Karpas-422 (cell line): ENCODE measurements at regions not wholly inside any gene's neighbourhood (a gene's known extent, or its start where the extent isn't known, plus 50 kb on each side); places are given as distances from the start of the nearest gene placed in this dataset.

ENCODE experiments used
- DNase-seq: peaks from one replicate; pipeline ENCODE4 v3.0.0-alpha.2; 2015
- H2AFZ ChIP-seq: fragments of 200-600 bp; sonication (generic); 2 replicates; pipeline ENCODE4 v1.6.1; 2014; ENCODE audit warnings: antibody characterized with exemption, low read length, mixed read lengths
- H3K27ac ChIP-seq: fragments of 200-600 bp; sonication (generic); 2 replicates; pipeline ENCODE4 v1.5.1; 2014; ENCODE audit warnings: mild to moderate bottlenecking, low read length, moderate library complexity
- H3K27me3 ChIP-seq: fragments of 200-600 bp; sonication (generic); 2 replicates; pipeline ENCODE4 v1.6.1; 2014; ENCODE audit warnings: low read length, mixed read lengths
- H3K36me3 ChIP-seq: fragments of 200-600 bp; sonication (generic); 2 replicates; pipeline ENCODE4 v1.6.1; 2014; ENCODE audit warnings: low read length, mixed read lengths; ENCODE audit not compliant: insufficient read depth
- H3K4me1 ChIP-seq: fragments of 200-600 bp; sonication (generic); 2 replicates; pipeline ENCODE4 v1.6.1; 2014; ENCODE audit warnings: mild to moderate bottlenecking, low read length, mixed read lengths
- H3K4me2 ChIP-seq: fragments of 200-600 bp; sonication (generic); 2 replicates; pipeline ENCODE4 v1.6.1; 2014; ENCODE audit warnings: low read length, low read depth, mild to moderate bottlenecking; ENCODE audit not compliant: poor library complexity, severe bottlenecking
- H3K4me3 ChIP-seq: fragments of 200-600 bp; sonication (generic); 2 replicates; pipeline ENCODE4 v1.5.1; 2014; ENCODE audit warnings: mild to moderate bottlenecking, antibody characterized with exemption, low read length, mixed read lengths
- H3K79me2 ChIP-seq: fragments of 200-600 bp; sonication (generic); 2 replicates; pipeline ENCODE4 v1.6.1; 2014; ENCODE audit warnings: mild to moderate bottlenecking, low read length, mixed read lengths
- H3K9ac ChIP-seq: fragments of 200-600 bp; sonication (generic); 2 replicates; pipeline ENCODE4 v1.6.0; 2014; ENCODE audit warnings: low read length
- H3K9me2 ChIP-seq: fragments of 200-600 bp; sonication (generic), shearing (Covaris generic); replicated peaks from 2 replicates; pipeline ENCODE4 v1.6.0; 2014; ENCODE audit warnings: mild to moderate bottlenecking, low read length, moderate library complexity; ENCODE audit not compliant: insufficient read depth
- H3K9me3 ChIP-seq: fragments of 300-700, 200-600 bp; sonication (generic); 2 replicates; pipeline ENCODE4 v1.6.1; 2014; ENCODE audit warnings: low read length, mixed read lengths
- H4K20me1 ChIP-seq: fragments of 200-600 bp; sonication (generic); 2 replicates; pipeline ENCODE4 v1.6.1; 2014; ENCODE audit warnings: mild to moderate bottlenecking, antibody characterized with exemption, low read length, low read depth; ENCODE audit not compliant: insufficient read depth

- Histone ChIP-seq H3K9ac (no peak overlapping the region), H3K4me2 (no peak overlapping the region), H3K79me2 (no peaks in the 10 kb centered on the region), H3K36me3 (no peaks in the 10 kb centered on the region), H2AFZ (no peak overlapping the region), H3K4me3 (no peak overlapping the region), H3K27me3 (no peaks in the 10 kb centered on the region), H4K20me1 (no peaks in the 10 kb centered on the region), H3K9me2 (no peaks in the 10 kb centered on the region), H3K9me3 (no peaks in the 10 kb centered on the region), H3K27ac (no peak overlapping the region), H3K4me1 (no peaks in the 10 kb centered on the region)
- no peak for DNase-seq
These were observed 275.2 kb downstream of the TRIML1 start for GRCh38 chr4:188414441-188414840.

DNA sequence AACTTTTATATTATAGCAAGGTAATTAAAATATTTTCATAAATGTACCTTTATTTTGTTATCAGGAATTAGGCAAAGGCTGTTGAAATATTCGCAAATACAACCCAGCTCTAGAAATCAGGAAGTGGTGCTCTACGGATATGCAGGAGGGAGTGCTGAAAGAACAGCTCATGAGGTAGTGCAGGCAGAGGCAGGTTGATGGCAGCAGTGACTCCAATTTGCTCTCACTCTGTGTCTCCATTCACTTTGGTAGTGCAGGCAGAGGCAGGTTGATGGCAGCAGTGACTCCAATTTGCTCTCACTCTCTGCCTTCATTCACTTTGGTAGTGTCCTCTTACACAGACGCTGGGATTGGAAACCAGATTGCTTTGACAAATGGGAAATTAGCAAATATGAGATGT is 277.9 kb downstream of the TRIML1 start:
- Histone ChIP-seq H3K27ac (no peak overlapping the region), H3K4me2 (no peak overlapping the region), H4K20me1 (no peaks in the 10 kb centered on the region), H2AFZ (no peak overlapping the region), H3K9me3 (no peaks in the 10 kb centered on the region), H3K4me3 (no peak overlapping the region), H3K4me1 (no peaks in the 10 kb centered on the region), H3K9ac (no peak overlapping the region), H3K9me2 (no peaks in the 10 kb centered on the region), H3K27me3 (no peaks in the 10 kb centered on the region), H3K36me3 (no peaks in the 10 kb centered on the region), H3K79me2 (no peaks in the 10 kb centered on the region)
- peak; percentile 44 for DNase-seq

GRCh38 chr4:188423039-188423438 is 283.8 kb downstream of the TRIML1 start:
- Histone ChIP-seq H3K4me3 (no peak overlapping the region), H3K27ac (no peak overlapping the region), H3K9me2 (no peaks in the 10 kb centered on the region), H3K79me2 (no peaks in the 10 kb centered on the region), H3K27me3 (no peaks in the 10 kb centered on the region), H2AFZ (no peak overlapping the region), H3K9me3 (no peaks in the 10 kb centered on the region), H4K20me1 (no peaks in the 10 kb centered on the region), H3K36me3 (no peaks in the 10 kb centered on the region), H3K4me2 (no peak overlapping the region), H3K4me1 (no peaks in the 10 kb centered on the region), H3K9ac (no peak overlapping the region)
- no peak for DNase-seq

GRCh38 chr4:188428935-188429334 is 289.7 kb downstream of the TRIML1 start:
- no peak overlapping the region for H3K9ac ChIP-seq
- H3K9me2 ChIP-seq, result no peaks in the 10 kb centered on the region
- no peak overlapping the region for H3K4me2 ChIP-seq
- no peaks in the 10 kb centered on the region for H3K79me2 ChIP-seq
- no peaks in the 10 kb centered on the region for H3K9me3 ChIP-seq
- H3K36me3 ChIP-seq, result no peaks in the 10 kb centered on the region
- H4K20me1 ChIP-seq, result no peaks in the 10 kb centered on the region
- no peak overlapping the region for H3K27ac ChIP-seq
- peaks cover 5% of the 10 kb centered on the region for H3K4me1 ChIP-seq
- no peaks in the 10 kb centered on the region for H3K27me3 ChIP-seq
- no peak for DNase-seq
- H2AFZ ChIP-seq, result no peak overlapping the region
- H3K4me3 ChIP-seq, result no peak overlapping the region

GRCh38 chr4:188429965-188430364 is 290.7 kb downstream of the TRIML1 start:
- DNase-seq, result no peak
- Histone ChIP-seq H3K79me2 (no peaks in the 10 kb centered on the region), H3K27me3 (no peaks in the 10 kb centered on the region), H3K36me3 (no peaks in the 10 kb centered on the region), H3K9me3 (no peaks in the 10 kb centered on the region), H3K27ac (no peak overlapping the region), H4K20me1 (no peaks in the 10 kb centered on the region), H3K4me1 (peaks cover 5% of the 10 kb centered on the region), H3K9ac (no peak overlapping the region), H3K4me2 (no peak overlapping the region), H3K9me2 (no peaks in the 10 kb centered on the region), H3K4me3 (no peak overlapping the region), H2AFZ (no peak overlapping the region)

GRCh38 chr4:188430384-188430783 is 291.1 kb downstream of the TRIML1 start:
- H3K4me1 ChIP-seq, result peaks cover 5% of the 10 kb centered on the region
- no peak overlapping the region for H2AFZ ChIP-seq
- H3K9me3 ChIP-seq, result no peaks in the 10 kb centered on the region
- no peak overlapping the region for H3K9ac ChIP-seq
- H3K36me3 ChIP-seq, result no peaks in the 10 kb centered on the region
- no peaks in the 10 kb centered on the region for H4K20me1 ChIP-seq
- no peak overlapping the region for H3K4me2 ChIP-seq
- no peaks in the 10 kb centered on the region for H3K9me2 ChIP-seq
- no peaks in the 10 kb centered on the region for H3K79me2 ChIP-seq
- H3K4me3 ChIP-seq, result no peak overlapping the region
- H3K27ac ChIP-seq, result no peak overlapping the region
- H3K27me3 ChIP-seq, result no peaks in the 10 kb centered on the region
- no peak for DNase-seq

DNA sequence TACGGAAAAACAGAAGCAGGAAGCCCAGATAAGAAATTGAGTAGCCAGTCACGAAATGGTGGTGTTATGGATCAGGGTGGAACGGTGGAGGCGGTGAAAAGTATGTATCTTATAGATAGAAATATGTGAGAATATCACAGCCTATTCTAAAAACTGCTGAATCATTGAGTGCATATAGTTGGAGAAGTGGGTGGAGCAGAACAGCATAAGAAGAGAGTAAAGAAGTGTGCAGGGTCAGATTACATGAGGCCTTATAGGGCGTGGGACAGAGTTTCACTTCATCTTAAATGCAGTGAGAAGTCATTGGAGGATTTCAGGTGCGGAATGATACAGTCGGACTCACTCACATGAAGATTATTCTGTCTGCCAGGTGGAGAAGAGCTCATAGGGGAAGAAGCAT is 293.1 kb downstream of the TRIML1 start:
- H2AFZ ChIP-seq, result no peak overlapping the region
- no peaks in the 10 kb centered on the region for H3K9me2 ChIP-seq

DNA sequence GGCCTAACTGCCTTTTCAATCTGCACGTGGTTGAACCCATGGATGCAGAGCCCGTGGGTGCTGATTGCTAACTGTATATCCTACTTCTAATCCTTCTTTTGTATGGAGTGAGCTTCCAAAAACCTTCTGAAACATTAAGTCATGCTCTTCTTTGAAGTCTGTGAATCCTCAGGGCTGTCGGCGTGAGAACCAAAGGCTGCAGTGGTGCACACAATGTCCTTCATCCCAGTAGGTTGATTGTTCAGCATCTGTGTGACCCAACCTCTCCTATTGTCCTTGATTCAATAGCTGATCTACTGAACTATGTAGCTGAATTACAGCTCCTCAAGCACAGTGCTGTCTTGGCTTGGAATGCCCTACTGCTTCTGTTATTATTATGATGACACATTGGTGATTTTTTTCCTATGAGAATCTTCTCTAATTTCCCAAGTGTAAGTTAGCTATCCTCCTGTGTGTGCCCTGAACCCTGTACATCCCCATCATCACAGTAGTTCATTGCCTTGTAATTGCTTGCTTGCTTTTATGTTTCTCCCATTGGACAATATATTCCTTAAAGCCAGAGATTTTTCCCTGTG is 294.6 kb downstream of the TRIML1 start:
- H3K9ac ChIP-seq, result no peak overlapping the region
- no peaks in the 10 kb centered on the region for H3K79me2 ChIP-seq
- no peak overlapping the region for H3K27ac ChIP-seq
- H3K27me3 ChIP-seq, result no peaks in the 10 kb centered on the region
- peaks cover 5% of the 10 kb centered on the region for H3K4me1 ChIP-seq
- H2AFZ ChIP-seq, result no peak overlapping the region
- no peaks in the 10 kb centered on the region for H3K36me3 ChIP-seq
- H3K4me2 ChIP-seq, result no peak overlapping the region
- no peaks in the 10 kb centered on the region for H4K20me1 ChIP-seq
- H3K9me3 ChIP-seq, result no peaks in the 10 kb centered on the region
- H3K4me3 ChIP-seq, result no peak overlapping the region
- no peak for DNase-seq
- no peaks in the 10 kb centered on the region for H3K9me2 ChIP-seq

More for the DNA sequence above, 293.1 kb downstream of the TRIML1 start:
- Histone ChIP-seq H3K36me3 (no peaks in the 10 kb centered on the region), H3K9ac (no peak overlapping the region), H3K27me3 (no peaks in the 10 kb centered on the region), H3K9me3 (no peaks in the 10 kb centered on the region), H3K4me2 (no peak overlapping the region), H3K79me2 (no peaks in the 10 kb centered on the region), H3K4me1 (peaks cover 5% of the 10 kb centered on the region), H4K20me1 (no peaks in the 10 kb centered on the region), H3K4me3 (no peak overlapping the region), H3K27ac (no peak overlapping the region)
- DNase-seq, result peak; percentile 43

GRCh38 chr4:188434643-188435042 is 295.4 kb downstream of the TRIML1 start:
- H3K9ac ChIP-seq, result no peak overlapping the region
- H3K4me3 ChIP-seq, result no peak overlapping the region
- no peaks in the 10 kb centered on the region for H3K36me3 ChIP-seq
- H2AFZ ChIP-seq, result no peak overlapping the region
- DNase-seq, result no peak
- no peaks in the 10 kb centered on the region for H4K20me1 ChIP-seq
- H3K9me2 ChIP-seq, result no peaks in the 10 kb centered on the region
- no peaks in the 10 kb centered on the region for H3K9me3 ChIP-seq
- peaks cover 5% of the 10 kb centered on the region for H3K4me1 ChIP-seq
- H3K4me2 ChIP-seq, result no peak overlapping the region
- H3K27me3 ChIP-seq, result no peaks in the 10 kb centered on the region
- no peak overlapping the region for H3K27ac ChIP-seq
- no peaks in the 10 kb centered on the region for H3K79me2 ChIP-seq
